ENCODE measurements at regions not wholly inside any gene's neighbourhood (a gene's known extent, or its start where the extent isn't known, plus 50 kb on each side); places are given as distances from the start of the nearest gene placed in this dataset.
"Not testable (repeated sequence)": the region's sequence is repeated elsewhere in the genome, so short reads cannot be mapped to it uniquely, and the experiment has no call there.

DNA sequence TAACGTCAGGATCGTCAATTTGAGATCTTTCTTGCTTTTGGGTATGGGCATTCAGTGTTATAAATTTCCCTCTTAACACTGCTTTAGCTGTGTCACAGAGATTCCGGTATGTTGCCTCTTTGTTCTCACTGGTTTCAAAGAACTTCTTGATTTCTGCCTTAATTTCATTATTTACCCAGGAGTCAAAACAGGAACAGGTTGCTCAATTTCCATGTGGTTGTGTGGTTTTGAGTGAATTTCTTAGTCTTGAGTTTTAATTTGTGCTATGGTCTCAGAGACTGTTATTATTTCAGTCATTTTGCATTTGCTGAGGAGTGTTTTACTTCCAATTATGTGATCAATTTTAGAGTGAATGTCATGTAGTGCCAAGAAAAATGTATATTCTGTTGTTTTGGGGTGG is 153.1 kb downstream of the PCDH17 start:
- DNase-seq (ENCODE audit: low read depth): no peak

DNA sequence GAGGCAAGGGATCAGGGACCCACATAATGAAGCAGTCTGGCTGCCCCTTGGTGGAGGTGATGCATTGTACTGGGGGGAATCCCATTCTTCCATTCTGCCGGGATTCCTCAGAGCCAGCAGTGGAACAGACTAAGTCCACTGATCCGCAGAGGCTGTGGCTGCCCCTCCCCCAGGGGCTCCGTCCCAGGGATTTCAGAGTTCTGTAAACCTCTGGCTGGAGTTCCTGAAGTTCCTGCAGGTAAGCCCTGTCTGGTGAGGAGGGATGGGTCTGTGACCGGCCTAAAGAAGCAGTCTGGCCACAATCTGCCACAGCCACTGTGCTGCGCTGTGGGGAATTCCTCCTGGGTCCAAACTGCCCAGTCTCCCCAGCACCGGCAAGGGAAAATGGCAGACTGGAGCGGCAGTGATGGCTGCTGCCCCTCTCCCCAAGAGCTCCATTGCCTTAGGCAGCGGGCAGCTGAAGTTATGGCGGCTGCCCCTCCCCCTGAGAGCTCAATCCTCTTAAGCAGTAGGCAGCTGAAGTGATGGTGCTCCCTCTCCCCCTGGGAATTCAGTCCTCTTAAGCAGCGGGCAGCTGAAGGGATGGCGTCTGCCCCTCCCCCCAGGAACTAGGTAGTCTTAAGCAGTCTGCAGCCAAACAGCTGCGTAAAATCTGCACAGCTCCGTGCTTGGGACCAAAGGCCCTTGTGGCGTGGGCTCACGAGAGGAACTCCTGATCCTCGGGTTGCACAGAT is 155.7 kb downstream of the PCDH17 start:
- no peak for DNase-seq (ENCODE audit: low read depth)

DNA sequence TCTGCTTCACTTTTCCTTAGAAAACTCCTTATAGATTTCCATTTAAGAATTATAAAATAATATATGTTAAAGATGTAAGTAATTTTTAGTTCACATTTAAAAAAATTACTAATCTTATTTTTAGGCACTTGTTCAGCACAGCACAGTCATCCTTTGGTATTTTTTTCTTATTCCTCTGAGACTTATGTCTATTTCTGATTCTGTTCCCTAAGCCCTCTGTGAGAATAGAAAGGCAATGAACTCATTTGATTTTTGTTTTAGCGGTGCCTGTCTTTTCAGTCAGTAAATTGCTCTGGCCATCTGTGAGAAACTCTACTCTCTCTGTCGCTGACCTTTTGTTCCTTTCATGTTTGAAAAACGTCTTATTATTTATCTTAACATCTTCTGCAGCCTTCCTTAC is 168.1 kb downstream of the PCDH17 start:
- DNase-seq (ENCODE audit: low read depth): no peak

DNA sequence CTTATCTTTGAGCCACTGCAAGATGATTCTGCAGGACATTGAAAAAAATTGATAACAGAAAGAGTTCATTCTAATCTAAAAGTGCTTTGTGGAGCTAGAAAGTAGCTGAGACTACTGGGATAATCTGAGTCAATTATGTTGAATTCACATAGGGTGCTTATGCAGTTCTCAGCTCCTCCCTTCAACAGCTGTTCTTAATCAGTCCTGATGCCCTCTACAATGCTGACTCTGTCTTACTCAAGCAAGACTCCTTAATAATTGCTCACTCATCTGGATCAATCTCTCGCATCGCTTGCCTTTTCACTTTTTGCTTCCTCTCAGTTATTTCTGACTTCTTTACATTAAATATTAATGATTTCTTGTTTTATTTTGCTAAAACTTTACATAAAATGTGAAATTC is 182.1 kb downstream of the PCDH17 start:
- no peak for DNase-seq (ENCODE audit: low read depth)

DNA sequence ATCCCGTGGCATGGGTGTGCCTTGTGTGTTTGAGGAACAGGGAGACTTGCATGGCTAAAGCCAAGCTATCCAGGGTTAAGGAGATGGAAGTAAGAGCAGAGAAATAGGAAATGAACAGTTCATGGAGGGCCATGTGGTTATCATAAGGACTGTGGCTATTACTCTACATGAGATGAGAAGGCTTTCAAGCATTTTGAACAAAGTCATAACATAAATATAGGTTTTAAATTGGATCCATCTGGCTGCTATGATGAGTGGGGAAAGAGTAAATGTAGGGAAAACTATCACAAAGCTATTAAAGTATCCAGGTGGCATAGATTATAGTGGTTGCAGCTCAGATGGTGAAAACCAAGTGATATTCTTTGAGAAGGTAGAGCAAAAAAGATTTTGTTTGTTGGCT is 184.1 kb downstream of the PCDH17 start:
- no peak for DNase-seq (ENCODE audit: low read depth)

DNA sequence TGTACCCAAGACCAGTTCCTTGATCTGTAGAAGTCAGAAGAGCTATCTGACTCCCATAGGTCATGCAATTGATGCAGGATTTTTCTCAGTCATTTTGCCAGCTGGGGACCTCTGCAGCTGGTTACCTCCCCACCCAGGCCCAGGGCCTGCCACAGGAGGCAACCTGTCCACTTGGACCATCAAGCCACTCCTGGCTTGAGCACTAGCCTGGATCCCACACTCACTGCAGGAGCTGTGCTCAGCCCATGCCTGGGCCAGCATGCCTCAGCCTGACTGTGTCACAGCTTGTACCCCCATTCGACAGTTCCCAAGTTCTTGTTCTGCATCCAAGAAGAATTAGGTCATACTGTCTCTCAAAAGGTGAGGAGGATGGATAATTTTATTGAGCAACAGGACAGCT is 189.4 kb downstream of the PCDH17 start:
- no peak for DNase-seq (ENCODE audit: low read depth)

DNA sequence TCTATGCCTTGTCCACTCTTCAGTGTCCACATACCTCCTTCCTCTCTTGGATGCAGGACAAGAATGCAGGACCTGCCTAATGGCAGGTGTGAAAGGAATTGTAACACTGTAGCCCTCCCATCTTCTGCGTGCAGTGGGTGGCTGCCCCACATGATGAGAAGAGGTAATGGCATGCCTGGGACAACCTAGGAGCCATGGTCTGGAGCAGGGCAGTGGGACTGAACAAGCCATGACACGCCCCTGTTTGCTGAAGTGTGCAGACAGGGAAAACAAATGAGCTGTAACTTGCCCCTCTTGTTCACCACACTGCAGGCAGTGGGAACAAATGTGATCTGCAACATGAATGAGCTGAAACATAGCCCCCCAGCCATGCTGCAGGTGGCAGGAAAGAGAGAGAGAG is 192.2 kb downstream of the PCDH17 start:
- DNase-seq (ENCODE audit: low read depth): no peak

DNA sequence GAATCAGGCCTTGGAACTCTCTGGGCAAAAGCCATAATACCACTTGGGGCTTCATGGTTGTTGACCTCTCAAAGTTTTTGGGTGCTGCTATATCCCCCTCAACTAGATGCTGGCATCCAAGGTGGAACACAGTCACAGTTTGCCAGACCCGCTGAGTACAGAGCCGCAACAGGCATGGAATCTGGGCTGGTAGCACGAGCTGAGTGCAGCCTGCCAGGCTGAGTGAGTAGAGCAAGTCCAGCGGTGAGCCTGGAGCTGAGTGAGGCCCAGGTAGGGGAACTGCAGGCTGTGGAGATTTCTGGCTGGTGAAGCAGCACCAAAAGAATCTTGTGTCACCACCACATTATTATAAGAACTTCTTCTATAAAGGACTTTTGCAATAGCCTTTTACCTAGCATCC is 192.6 kb downstream of the PCDH17 start:
- no peak for DNase-seq (ENCODE audit: low read depth)

DNA sequence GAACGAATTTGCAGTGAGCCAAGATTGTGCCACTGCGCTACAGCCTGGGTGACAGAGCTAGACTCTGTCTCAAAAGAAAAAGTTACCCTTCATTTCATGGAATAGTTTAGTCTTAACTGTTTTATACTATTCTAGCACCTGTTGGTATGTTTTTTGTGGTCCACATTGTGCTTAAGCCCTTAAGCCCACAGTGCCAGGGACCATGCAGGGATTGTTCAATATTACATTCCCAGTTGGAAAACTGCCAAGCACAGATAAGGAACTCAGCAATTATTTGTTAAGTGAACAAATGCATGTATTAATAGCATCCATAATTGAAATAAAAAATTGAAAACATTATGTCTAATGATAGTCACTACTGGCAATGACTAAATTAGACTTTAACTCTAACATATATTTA is 193.5 kb downstream of the PCDH17 start:
- DNase-seq (ENCODE audit: low read depth): no peak

DNA sequence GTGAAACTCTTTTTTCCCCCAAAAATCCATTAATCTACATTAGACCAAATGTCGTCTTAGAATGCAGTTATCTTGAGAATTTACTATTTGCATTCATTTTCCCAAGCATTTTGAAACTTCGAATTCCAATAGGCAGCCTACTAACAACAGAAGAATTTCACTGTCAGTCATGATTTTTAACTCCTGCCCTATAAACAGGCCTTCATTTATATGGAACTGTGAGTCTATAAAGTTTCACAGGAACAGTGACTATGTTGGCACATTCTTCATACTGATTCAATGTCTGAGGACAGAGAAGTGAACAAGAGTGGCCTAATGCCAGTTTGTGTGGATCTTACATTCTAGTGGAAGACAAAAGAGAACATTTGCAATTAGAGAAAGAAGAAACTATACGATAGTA is 198.0 kb downstream of the PCDH17 start:
- DNase-seq (ENCODE audit: low read depth): no peak

DNA sequence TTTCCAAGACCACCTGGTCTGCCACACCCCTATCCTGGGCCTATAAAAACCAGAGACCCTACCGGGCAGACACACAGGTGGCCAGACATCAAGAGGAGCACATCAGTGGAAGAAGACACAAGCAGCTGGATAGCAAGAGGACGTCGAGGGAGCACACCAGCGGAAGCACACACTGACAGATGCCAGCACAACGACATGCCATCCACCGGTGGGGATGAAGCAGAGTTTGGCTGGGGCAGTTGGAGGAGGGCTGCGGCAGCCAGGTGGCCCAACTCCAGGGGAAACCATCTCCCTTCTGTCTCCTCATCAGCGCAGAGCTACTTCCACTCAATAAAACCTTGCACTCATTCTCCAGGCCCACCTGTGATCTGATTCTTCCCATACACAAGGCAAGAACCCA is 200.6 kb downstream of the PCDH17 start:
- no peak for DNase-seq (ENCODE audit: low read depth)

DNA sequence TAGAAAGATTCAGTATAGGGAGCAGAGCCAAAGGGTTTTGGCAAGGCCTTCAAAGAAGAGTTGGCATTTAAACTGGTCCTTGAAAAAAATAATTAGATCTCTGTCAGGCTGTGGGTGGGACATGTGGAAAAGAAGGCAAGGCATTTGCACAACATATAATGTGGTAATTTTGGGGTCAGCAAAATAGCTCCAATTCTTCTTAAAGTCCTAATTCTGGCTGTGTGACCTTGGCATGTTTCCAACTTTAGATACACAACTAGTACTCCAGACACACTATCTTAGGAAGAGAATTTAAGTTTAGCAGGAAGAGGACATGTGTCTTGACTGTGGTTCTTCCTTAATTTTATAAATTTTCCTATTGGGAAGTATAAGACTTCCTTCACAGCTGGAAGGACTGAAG is 206.3 kb downstream of the PCDH17 start:
- DNase-seq (ENCODE audit: low read depth): no peak

DNA sequence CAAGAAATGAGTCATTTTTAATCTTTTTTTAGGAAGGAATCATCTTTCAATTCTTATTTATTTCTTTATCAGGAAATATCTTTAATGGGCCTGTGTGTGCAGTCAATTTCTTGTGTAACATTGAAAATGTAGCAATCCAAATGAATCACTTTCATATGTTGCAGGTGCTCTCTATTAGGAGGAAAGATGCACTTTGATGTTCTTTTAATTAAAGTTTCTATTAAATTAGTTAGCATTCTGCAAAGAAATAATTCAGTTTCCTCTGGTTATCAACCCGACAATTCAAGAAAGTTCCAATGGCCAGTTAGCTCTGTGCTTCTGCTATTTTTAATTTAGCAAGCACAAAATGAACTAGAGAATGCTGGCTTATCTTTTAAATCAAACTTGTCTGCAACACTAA is 212.0 kb downstream of the PCDH17 start:
- DNase-seq (ENCODE audit: low read depth): no peak

DNA sequence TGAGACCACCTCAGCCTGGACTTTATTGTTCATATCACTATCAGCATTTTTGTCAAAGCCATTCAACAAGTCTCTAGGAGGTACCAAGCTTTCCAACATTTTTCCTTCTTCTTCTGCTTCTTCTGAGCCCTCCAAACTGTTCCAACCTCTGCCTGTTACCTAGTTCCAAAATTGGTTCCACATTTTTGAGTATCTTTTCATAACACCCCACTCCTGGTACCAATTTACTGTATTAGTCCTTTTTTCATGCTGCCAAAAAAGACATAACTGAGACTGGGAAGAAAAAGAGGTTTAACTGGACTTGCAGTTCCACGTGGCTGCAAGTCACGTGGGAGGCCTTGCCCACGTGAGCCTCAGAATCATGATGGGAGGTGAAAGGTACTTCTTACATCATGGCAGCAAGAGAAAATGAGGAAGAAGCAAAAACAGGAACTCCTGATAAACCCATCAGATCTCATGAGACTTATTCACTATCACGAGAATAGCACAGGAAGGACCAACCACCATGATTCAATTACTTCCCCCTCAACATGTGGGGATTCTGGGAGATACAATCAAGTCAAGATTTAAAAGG is 215.1 kb downstream of the PCDH17 start:
- no peak for DNase-seq (ENCODE audit: low read depth)

DNA sequence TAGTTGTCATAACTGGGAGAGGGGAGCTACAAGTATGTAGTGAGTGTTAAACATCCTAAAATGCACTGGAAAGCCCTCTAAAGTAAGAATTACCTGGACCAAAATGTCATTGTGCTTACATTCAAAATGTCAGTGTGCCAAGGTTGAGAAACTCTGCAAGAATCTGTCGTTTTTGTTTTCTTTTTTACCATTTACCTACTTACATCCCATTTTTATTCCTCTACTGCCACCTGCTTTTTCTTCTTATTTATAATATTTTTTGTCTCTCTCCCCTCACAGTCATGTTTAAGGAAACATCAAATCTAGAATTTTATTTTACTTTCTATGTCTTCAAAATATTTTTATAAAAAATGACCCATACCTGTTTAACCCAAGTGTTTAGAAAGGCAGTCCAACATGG is 226.4 kb downstream of the PCDH17 start:
- DNase-seq (ENCODE audit: low read depth): no peak

DNA sequence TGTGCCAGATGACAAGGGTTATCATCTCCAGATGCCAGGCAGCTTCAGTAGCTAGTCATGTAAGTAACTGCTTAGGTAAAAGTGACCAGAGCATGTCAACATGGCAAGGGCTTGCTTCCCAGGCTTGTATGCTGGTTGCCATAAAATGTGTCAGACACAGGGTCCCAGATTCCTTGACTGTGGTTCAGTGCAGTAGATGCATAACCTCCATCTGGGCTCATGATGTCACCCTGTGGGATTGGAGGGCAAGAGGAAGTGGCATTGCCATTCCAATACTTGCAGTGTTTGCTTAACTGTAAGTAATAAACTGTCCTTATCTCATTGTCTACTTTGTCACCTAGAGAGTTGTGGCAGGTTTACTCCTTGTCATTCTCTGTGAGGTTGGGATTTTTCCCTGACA is 226.8 kb downstream of the PCDH17 start:
- no peak for DNase-seq (ENCODE audit: low read depth)

DNA sequence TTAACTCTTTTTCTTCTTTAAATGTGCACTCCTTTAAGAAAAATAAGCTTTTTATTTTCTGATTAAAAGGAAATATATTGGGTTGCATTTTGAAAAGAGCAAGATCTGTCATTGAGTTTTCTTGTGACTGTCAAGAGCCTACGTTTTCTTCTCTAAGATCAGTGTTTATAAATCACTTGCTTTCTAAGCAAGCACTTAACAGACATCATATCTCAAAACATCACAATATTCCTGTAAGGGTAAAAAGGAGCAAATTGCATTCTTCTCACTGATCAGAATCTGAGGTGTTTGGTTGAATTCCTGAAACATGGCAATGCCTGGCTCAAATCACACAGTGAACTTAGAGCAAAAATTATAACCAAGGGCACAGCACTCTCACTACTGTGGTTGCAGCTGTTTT is 231.3 kb downstream of the PCDH17 start:
- no peak for DNase-seq (ENCODE audit: low read depth)

DNA sequence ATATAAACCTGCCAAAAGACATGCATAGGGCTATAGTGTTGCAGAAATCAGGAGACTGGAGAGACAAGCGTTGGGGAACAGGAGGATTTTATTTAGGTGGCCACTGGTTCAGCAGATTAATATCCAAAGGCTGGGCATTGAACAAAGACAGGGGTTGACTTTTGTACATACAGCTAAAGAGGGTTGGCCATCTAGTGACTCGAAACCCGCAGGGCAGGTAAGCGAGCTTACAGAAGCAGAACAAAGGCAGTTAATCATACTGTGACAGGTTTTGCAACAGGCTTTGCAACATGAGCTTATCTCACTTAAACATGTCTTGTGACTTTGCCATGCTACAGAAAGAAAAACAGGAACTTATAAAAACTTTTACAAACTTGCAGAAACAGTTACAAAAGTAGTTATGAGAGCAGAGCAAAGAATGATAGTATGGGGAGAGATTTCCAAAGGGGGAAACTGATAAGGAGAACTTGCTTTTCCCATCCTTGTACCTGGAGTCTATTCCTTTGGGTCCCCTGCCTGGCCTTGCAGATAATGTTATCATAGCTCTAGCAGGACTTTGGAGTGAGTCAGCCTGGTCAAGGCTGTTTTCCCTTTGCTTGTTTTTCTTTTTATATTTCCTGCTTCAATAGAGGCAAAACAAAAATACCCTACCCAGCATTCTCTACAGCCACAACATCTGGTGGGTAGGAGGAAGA is 234.2 kb downstream of the PCDH17 start:
- DNase-seq (ENCODE audit: low read depth): no peak

DNA sequence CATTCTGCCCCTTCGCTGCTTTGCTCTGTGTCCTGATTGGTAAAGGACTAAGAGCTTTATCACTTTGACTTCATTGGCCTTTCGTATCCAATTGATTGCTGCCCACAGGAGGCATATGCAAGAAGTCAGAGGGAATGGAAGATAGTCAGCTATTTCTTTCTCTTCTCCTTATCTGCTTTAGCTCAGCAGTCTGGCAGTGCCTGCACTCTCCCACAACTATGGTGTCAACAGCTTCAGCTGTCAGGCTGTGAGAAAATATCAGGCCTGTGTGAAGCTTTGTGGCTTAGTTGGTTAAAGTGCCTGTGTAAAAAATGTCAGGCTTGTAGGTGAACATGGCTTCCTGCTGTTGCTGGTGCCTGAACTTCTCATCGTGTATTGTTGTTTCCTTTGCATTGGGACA is 243.0 kb downstream of the PCDH17 start:
- DNase-seq (ENCODE audit: low read depth): no peak

DNA sequence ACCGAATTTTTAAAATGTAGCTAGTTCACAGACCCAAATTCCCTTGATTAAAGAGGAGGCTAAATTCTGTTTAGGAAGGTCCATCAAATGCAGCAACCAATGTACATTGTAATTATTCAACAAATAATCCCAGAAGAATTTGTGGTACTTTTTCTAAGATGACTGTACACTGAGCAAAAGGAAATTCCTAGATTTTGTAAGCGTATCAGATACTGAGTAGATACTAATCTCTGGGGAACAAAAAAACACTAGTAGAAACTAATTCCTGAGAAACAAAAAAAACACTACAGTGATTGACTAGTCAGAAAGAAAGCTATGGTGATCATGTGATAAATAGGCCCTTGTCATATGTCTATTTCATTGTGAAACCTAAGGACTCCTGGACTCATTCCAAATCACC is 246.1 kb downstream of the PCDH17 start:
- no peak for DNase-seq (ENCODE audit: low read depth)

DNA sequence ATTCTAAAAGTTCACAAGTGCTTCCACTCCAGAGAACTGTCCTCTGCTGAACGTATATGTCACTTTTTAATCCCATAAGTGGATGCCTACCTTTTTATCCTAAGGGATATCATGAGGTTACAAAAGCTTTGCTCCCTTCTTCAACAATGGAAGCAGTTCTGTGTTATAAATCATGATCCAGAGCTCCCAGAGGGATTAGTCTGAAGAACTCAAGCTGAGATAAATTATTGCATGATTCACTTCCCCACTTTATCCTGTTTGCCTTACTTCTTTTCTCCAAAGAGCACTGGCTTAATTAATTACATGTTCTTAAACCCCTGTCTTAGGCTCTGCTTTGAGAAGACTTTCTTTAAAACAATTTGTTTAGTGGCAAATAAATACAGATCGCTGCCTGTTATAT is 246.7 kb downstream of the PCDH17 start:
- DNase-seq (ENCODE audit: low read depth): no peak

DNA sequence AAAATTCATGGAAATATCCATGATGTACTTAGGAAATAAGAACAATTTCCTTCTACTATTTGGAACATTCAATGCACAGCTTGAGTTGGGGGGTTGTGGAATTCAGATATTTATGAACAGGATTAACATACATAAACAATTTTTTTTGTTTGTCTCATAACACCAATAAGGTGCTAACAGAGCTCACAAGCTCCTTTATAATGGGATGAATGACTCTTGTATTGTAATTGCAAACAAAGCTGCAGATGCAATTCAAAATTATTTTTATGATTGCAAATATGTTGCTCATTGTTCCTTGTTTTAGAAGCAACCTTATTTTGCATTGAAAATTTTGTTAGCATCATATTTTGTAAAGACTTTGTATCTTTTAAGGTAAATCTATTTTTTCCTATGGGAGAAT is 265.7 kb downstream of the PCDH17 start:
- DNase-seq (ENCODE audit: low read depth): no peak

DNA sequence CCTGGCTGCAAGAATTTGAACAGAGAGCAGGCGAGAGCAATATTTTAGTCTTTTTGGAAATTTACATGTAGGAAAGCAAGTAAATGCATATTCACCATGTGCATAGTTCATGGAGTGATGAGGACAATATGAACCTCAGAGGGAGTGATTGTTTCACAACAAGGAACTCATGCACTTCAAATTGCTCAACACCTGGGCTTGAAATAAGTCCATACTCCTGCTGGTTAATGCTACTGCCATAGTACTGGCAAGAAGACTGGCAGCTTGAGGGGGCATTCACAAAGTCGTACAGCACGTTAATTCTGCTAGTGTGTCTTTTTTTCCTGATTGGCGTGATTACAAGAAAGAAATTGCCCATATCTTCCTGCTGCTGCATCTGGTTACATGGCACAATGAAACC is 267.6 kb downstream of the PCDH17 start:
- DNase-seq (ENCODE audit: low read depth): no peak

DNA sequence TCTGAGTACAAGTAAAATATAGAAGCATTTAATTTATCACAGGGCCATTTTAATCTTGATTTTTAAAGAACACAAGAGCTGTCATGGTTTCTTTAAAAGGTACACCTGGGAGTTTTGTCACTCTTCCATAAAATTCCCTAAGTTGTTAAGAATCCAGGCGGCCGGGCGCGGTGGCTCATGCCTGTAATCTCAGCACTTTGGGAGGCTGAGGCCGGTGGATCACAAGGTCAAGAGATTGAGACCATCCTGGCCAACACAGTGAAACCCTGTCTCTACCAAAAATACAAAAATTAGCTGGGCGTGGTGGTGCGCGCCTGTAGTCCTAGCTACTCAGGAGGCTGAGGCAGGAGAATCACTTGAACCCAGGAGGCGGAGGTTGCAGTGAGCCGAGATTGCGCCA is 278.3 kb downstream of the PCDH17 start:
- DNase-seq (ENCODE audit: low read depth): not testable (repeated sequence)

Data from RPMI7951 (cell line).